ENCODE measurements at regions not wholly inside any gene's neighbourhood (a gene's known extent, or its start where the extent isn't known, plus 50 kb on each side); places are given as distances from the start of the nearest gene placed in this dataset.

DNA sequence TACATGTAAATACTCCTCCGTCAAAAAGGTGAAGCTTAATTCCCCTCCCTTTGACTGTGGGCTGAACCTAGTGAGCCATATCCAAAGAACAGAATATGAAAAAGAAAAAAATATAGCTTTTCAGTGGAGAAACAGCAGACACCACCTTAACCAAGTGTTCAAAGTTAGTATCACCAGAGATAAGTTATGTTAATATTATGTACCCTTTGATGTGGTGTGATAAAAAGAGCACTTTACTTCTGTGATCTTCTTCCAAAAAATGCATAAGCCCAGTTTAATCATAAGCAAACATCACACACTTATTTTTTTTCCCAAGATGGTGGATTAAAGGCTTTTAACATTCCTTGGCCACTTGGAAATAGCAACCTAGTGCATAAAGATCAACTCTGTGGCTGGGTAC is 79.4 kb downstream of the SEC16B start:
- TF ChIP-seq, protein P1, sequence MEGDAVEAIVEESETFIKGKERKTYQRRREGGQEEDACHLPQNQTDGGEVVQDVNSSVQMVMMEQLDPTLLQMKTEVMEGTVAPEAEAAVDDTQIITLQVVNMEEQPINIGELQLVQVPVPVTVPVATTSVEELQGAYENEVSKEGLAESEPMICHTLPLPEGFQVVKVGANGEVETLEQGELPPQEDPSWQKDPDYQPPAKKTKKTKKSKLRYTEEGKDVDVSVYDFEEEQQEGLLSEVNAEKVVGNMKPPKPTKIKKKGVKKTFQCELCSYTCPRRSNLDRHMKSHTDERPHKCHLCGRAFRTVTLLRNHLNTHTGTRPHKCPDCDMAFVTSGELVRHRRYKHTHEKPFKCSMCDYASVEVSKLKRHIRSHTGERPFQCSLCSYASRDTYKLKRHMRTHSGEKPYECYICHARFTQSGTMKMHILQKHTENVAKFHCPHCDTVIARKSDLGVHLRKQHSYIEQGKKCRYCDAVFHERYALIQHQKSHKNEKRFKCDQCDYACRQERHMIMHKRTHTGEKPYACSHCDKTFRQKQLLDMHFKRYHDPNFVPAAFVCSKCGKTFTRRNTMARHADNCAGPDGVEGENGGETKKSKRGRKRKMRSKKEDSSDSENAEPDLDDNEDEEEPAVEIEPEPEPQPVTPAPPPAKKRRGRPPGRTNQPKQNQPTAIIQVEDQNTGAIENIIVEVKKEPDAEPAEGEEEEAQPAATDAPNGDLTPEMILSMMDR (IDR thresholded peaks at IDR 0.05), result no peak
- no peak for TF ChIP-seq POLR2A (IDR thresholded peaks at IDR 0.05)
